Osteoblast (primary cell): ENCODE measurements at regions not wholly inside any gene's neighbourhood (a gene's known extent, or its start where the extent isn't known, plus 50 kb on each side); places are given as distances from the start of the nearest gene placed in this dataset.
A peak's percentile ranks its signal among the peaks of the same experiment; 100 is the strongest.

Experiments used
- DNase-seq: peaks from one replicate; pipeline ENCODE4 v3.0.0; 2011; ENCODE audit warnings: low spot score, mixed read lengths; ENCODE audit not compliant: insufficient read length; ENCODE audit errors: missing footprints
- H2AFZ ChIP-seq: 2 replicates; pipeline ENCODE4 v1.6.0; 2011; ENCODE audit warnings: mild to moderate bottlenecking, low read length
- H3K27ac ChIP-seq: 2 replicates; pipeline ENCODE4 v1.5.1; 2011; ENCODE audit warnings: mild to moderate bottlenecking, low read depth, low read length, moderate library complexity
- H3K27me3 ChIP-seq: 2 replicates; pipeline ENCODE4 v1.6.0; 2012; ENCODE audit warnings: mild to moderate bottlenecking, control low read depth, inconsistent platforms, low read length, moderate library complexity; ENCODE audit not compliant: insufficient read depth
- H3K36me3 ChIP-seq: 2 replicates; pipeline ENCODE4 v1.5.1; 2011; ENCODE audit warnings: mild to moderate bottlenecking, low read length, control low read depth, moderate library complexity; ENCODE audit not compliant: insufficient read depth
- H3K4me1 ChIP-seq: 2 replicates; pipeline ENCODE4 v1.5.1; 2011; ENCODE audit warnings: mild to moderate bottlenecking, low read length, control low read depth, moderate library complexity; ENCODE audit not compliant: insufficient read depth
- H3K4me2 ChIP-seq: 2 replicates; pipeline ENCODE4 v1.6.0; 2011; ENCODE audit warnings: mild to moderate bottlenecking, low read length; ENCODE audit not compliant: insufficient read depth
- H3K4me3 ChIP-seq: fragments of 200-600 bp; sonication (generic); 3 replicates; pipeline ENCODE4 v1.5.1; 2012; ENCODE audit warnings: mild to moderate bottlenecking, low read length, inconsistent platforms; ENCODE audit not compliant: insufficient read depth
- H3K79me2 ChIP-seq: 2 replicates; pipeline ENCODE4 v1.6.0; 2012; ENCODE audit warnings: mild to moderate bottlenecking, low read length, control low read depth, inconsistent platforms; ENCODE audit not compliant: insufficient read depth
- H3K9me3 ChIP-seq: 2 replicates; pipeline ENCODE4 v1.5.1; 2011; ENCODE audit warnings: low read depth, low read length, control low read depth
- H4K20me1 ChIP-seq: 2 replicates; pipeline ENCODE4 v1.6.0; 2012; ENCODE audit warnings: mild to moderate bottlenecking, low read length, control low read depth; ENCODE audit not compliant: insufficient read depth
- TF ChIP-seq, protein P1 (sequence below): IDR thresholded peaks from 2 replicates; pipeline ENCODE4 v1.5.1; 2011; ENCODE audit warnings: mild to moderate bottlenecking, low read depth, low read length, moderate library complexity; ENCODE audit errors: extremely low read depth

DNA sequence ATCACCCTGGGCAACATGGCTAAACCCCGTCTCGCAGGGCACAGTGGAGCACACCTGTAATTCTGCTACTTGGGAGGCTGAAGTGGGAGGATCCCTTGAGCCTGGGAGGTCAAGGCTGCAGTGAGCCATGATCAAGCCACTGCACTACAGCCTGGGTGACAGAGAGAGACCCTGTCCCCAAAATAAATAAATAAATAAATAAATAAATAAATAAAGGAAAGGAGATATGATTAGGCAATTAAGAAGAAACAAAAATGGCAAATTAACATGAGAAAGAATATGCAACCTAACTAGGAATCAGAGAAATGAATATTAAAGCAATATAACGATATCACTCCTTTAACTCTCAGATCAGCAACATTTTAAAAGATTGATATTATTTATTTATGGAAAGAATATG, 92.3 kb downstream of the C1D start:
- H3K4me3 ChIP-seq, result no peak overlapping the region
- no peak overlapping the region for H3K4me2 ChIP-seq
- no peaks in the 10 kb centered on the region for H3K9me3 ChIP-seq
- H4K20me1 ChIP-seq, result no peaks in the 10 kb centered on the region
- no peak overlapping the region for H2AFZ ChIP-seq
- H3K79me2 ChIP-seq, result no peaks in the 10 kb centered on the region
- no peak overlapping the region for H3K27ac ChIP-seq
- H3K27me3 ChIP-seq, result no peaks in the 10 kb centered on the region
- TF ChIP-seq, protein P1, sequence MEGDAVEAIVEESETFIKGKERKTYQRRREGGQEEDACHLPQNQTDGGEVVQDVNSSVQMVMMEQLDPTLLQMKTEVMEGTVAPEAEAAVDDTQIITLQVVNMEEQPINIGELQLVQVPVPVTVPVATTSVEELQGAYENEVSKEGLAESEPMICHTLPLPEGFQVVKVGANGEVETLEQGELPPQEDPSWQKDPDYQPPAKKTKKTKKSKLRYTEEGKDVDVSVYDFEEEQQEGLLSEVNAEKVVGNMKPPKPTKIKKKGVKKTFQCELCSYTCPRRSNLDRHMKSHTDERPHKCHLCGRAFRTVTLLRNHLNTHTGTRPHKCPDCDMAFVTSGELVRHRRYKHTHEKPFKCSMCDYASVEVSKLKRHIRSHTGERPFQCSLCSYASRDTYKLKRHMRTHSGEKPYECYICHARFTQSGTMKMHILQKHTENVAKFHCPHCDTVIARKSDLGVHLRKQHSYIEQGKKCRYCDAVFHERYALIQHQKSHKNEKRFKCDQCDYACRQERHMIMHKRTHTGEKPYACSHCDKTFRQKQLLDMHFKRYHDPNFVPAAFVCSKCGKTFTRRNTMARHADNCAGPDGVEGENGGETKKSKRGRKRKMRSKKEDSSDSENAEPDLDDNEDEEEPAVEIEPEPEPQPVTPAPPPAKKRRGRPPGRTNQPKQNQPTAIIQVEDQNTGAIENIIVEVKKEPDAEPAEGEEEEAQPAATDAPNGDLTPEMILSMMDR, result no peak
- no peaks in the 10 kb centered on the region for H3K36me3 ChIP-seq
- DNase-seq, result no peak
- peaks cover 5% of the 10 kb centered on the region for H3K4me1 ChIP-seq

DNA sequence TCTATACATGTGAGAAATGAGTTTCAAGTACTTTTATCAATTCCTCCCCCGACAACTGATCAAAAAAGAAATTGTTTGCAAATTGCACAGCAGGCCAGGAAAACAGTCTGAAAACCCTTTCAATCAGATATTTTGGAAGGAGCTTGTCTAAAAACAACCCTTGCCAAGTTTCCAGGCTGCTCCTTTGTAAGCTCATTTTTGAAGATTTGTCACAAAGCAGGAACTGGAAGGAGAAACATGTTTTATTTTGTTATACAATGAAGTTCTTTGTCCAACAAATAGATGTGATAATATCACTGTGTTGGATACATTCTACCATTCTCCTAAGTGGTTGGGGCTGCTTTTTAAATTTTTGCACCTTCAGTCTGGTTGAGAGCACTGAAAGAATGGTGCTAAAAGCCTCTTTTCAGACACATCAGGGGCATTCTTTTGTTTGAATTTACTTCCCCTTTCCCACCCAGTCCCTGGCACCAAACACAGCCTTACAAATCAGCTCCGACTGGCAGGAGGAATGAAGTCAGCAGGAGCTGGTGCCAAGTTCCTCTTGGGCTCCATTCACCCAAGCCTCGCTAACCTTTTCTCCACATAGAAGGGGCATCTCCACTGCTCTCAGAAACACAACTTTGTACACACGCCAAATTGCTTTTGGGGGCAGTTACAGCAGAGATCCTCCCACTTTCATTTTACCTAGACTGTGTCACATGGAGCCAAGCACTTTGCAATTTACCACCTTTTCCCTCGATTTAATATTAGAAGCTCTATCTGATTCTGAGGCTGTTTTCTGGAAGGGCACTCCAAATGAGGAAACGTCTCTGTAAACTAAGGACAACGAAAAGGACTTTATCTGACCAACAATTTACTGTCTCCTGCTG, 88.0 kb downstream of the C1D start:
- H3K4me3 ChIP-seq, result no peak overlapping the region
- no peak overlapping the region for H3K27ac ChIP-seq
- peaks cover 5% of the 10 kb centered on the region for H3K4me1 ChIP-seq
- no peaks in the 10 kb centered on the region for H3K36me3 ChIP-seq
- H4K20me1 ChIP-seq, result no peaks in the 10 kb centered on the region
- TF ChIP-seq, protein P1, result no peak
- no peaks in the 10 kb centered on the region for H3K79me2 ChIP-seq
- H3K9me3 ChIP-seq, result no peaks in the 10 kb centered on the region
- H3K4me2 ChIP-seq, result peak overlapping the region; percentile 24
- peak overlapping the region; percentile 67 for H2AFZ ChIP-seq
- no peak for DNase-seq
- no peaks in the 10 kb centered on the region for H3K27me3 ChIP-seq

DNA sequence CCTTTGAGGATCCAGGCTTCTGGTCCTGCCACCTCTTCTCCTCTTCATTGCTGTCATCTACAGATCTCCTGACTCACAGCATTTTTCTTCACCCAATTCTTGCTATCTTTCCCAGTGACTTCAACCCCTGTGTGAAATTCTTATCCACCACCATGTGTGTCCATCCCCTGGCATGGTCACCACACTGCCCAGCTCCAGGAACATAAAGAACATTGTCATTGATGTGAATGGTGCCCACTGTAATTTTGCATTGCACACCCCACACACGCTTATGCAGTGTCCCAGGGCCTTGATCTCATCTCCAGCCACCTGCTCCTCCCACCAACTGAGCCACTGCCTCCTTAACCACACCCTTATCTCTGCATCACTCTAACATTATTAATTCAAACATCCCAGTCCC, 85.3 kb downstream of the C1D start:
- no peaks in the 10 kb centered on the region for H3K27me3 ChIP-seq
- no peak overlapping the region for H2AFZ ChIP-seq
- no peaks in the 10 kb centered on the region for H4K20me1 ChIP-seq
- no peak overlapping the region for H3K4me2 ChIP-seq
- H3K36me3 ChIP-seq, result no peaks in the 10 kb centered on the region
- TF ChIP-seq, protein P1, result no peak
- H3K27ac ChIP-seq, result no peak overlapping the region
- DNase-seq, result peak; percentile 52
- peaks cover 5% of the 10 kb centered on the region for H3K4me1 ChIP-seq
- no peaks in the 10 kb centered on the region for H3K9me3 ChIP-seq
- H3K4me3 ChIP-seq, result no peak overlapping the region
- H3K79me2 ChIP-seq, result no peaks in the 10 kb centered on the region

DNA sequence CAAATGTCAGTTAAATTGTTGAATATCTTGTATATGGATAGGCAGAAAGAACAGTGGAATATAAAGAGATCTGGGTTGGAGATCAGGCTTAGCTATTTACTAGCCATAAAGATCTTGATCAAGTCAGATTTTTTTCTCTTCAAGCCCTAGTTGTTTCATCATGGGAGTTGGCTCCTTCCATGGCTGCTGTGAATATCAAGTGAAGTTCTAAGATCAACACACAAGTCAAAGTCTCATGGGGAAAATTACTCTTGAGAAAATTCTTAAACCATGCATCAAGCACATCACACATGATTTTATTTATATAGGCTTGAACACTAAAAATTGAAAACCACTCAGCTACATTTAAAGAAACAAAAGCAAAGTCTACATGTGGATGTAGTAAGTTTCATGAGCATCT, 79.8 kb downstream of the C1D start:
- no peak overlapping the region for H3K4me2 ChIP-seq
- no peaks in the 10 kb centered on the region for H3K27me3 ChIP-seq
- H3K4me1 ChIP-seq, result peaks cover 11% of the 10 kb centered on the region
- no peak overlapping the region for H3K4me3 ChIP-seq
- H3K9me3 ChIP-seq, result no peaks in the 10 kb centered on the region
- no peaks in the 10 kb centered on the region for H4K20me1 ChIP-seq
- no peak overlapping the region for H2AFZ ChIP-seq
- no peaks in the 10 kb centered on the region for H3K79me2 ChIP-seq
- peak overlapping the region; percentile 24 for H3K27ac ChIP-seq
- H3K36me3 ChIP-seq, result no peaks in the 10 kb centered on the region
- DNase-seq, result peak; percentile 86
- TF ChIP-seq, protein P1, result no peak
